ENCODE measurements at regions not wholly inside any gene's neighbourhood (a gene's known extent, or its start where the extent isn't known, plus 50 kb on each side); places are given as distances from the start of the nearest gene placed in this dataset.

DNA sequence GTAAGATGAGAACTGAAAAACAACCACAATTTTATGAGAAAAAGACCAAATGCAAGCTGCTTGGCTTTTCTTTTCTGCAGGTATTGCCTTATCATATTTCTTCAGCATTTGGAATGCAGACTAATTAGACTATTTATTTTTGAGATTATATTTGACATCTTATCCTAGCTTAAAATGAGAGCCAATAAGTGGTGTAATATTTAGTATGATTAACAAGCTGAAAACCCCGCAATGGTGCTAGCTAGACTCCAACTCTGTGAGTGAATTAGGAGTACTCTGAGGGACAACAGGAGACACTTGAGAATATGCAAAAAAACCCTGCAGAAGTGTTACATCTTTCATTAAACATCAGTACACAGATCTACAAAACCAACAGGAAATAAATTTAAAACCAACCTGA, 180.3 kb upstream of the MEOX2 start:
- Histone ChIP-seq H3K4me1 (ENCODE audit: insufficient read depth, low read length, poor library complexity, severe bottlenecking) (no peaks in the 10 kb centered on the region), H3K36me3 (ENCODE audit: insufficient read depth, low read length, poor library complexity, severe bottlenecking) (no peaks in the 10 kb centered on the region), H3K27me3 (replicated peaks; ENCODE audit: insufficient read depth, low read depth, low read length, poor library complexity) (no peaks in the 10 kb centered on the region), H3K4me3 (ENCODE audit: low read depth, low read length, poor library complexity, severe bottlenecking) (no peak overlapping the region), H3K27ac (ENCODE audit: low read depth, low read length, poor library complexity, severe bottlenecking) (no peak overlapping the region), H3K9me3 (ENCODE audit: low read depth, low read length, poor library complexity, severe bottlenecking) (no peaks in the 10 kb centered on the region)
- BruUV-seq (replicated peaks), result no TSS peak
- intact Hi-C loops (cut with micrococcal nuclease; ENCODE audit: unreplicated experiment), result no loop called here
- no peak for DNase-seq (ENCODE audit: low spot score)
- POLR2A ChIA-PET (ENCODE audit: low non-redundant PET), result no interaction called here
- CTCF ChIA-PET, result no interaction called here
- TF ChIP-seq, protein P1, sequence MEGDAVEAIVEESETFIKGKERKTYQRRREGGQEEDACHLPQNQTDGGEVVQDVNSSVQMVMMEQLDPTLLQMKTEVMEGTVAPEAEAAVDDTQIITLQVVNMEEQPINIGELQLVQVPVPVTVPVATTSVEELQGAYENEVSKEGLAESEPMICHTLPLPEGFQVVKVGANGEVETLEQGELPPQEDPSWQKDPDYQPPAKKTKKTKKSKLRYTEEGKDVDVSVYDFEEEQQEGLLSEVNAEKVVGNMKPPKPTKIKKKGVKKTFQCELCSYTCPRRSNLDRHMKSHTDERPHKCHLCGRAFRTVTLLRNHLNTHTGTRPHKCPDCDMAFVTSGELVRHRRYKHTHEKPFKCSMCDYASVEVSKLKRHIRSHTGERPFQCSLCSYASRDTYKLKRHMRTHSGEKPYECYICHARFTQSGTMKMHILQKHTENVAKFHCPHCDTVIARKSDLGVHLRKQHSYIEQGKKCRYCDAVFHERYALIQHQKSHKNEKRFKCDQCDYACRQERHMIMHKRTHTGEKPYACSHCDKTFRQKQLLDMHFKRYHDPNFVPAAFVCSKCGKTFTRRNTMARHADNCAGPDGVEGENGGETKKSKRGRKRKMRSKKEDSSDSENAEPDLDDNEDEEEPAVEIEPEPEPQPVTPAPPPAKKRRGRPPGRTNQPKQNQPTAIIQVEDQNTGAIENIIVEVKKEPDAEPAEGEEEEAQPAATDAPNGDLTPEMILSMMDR (conservative IDR thresholded peaks at IDR 0.05; ENCODE audit: low read depth, low read length), result no peak
- TF ChIP-seq EZH2 (IDR thresholded peaks at IDR 0.05; ENCODE audit: borderline replicate concordance, low read depth, low read length, poor library complexity, severe bottlenecking), result no peak

GRCh38 chr7:15864626-15864991, 178.1 kb upstream of the MEOX2 start:
- TF ChIP-seq, protein P1 (conservative IDR thresholded peaks at IDR 0.05; ENCODE audit: low read depth, low read length), result no peak
- TF ChIP-seq EZH2 (IDR thresholded peaks at IDR 0.05; ENCODE audit: borderline replicate concordance, low read depth, low read length, poor library complexity, severe bottlenecking), result no peak
- POLR2A ChIA-PET (ENCODE audit: low non-redundant PET), result no interaction called here
- DNase-seq (ENCODE audit: low spot score), result no peak
- Histone ChIP-seq H3K4me3 (ENCODE audit: low read depth, low read length, poor library complexity, severe bottlenecking) (no peak overlapping the region), H3K27ac (ENCODE audit: low read depth, low read length, poor library complexity, severe bottlenecking) (no peak overlapping the region), H3K27me3 (replicated peaks; ENCODE audit: insufficient read depth, low read depth, low read length, poor library complexity) (no peaks in the 10 kb centered on the region), H3K36me3 (ENCODE audit: insufficient read depth, low read length, poor library complexity, severe bottlenecking) (no peaks in the 10 kb centered on the region), H3K4me1 (ENCODE audit: insufficient read depth, low read length, poor library complexity, severe bottlenecking) (no peaks in the 10 kb centered on the region), H3K9me3 (ENCODE audit: low read depth, low read length, poor library complexity, severe bottlenecking) (no peaks in the 10 kb centered on the region)
- CTCF ChIA-PET, result no interaction called here
- intact Hi-C loops (cut with micrococcal nuclease; ENCODE audit: unreplicated experiment), result no loop called here
- BruUV-seq (replicated peaks), result no TSS peak

GRCh38 chr7:15863951-15864625, 177.6 kb upstream of the MEOX2 start:
- H3K27ac ChIP-seq (ENCODE audit: low read depth, low read length, poor library complexity, severe bottlenecking), result no peak overlapping the region
- H3K9me3 ChIP-seq (ENCODE audit: low read depth, low read length, poor library complexity, severe bottlenecking), result no peaks in the 10 kb centered on the region
- intact Hi-C loops (cut with micrococcal nuclease; ENCODE audit: unreplicated experiment), result no loop called here
- no peak for TF ChIP-seq EZH2 (IDR thresholded peaks at IDR 0.05; ENCODE audit: borderline replicate concordance, low read depth, low read length, poor library complexity, severe bottlenecking)
- TF ChIP-seq, protein P1 (conservative IDR thresholded peaks at IDR 0.05; ENCODE audit: low read depth, low read length), result no peak
- H3K36me3 ChIP-seq (ENCODE audit: insufficient read depth, low read length, poor library complexity, severe bottlenecking), result no peaks in the 10 kb centered on the region
- H3K27me3 ChIP-seq (replicated peaks; ENCODE audit: insufficient read depth, low read depth, low read length, poor library complexity), result no peaks in the 10 kb centered on the region
- POLR2A ChIA-PET (ENCODE audit: low non-redundant PET), result no interaction called here
- no peaks in the 10 kb centered on the region for H3K4me1 ChIP-seq (ENCODE audit: insufficient read depth, low read length, poor library complexity, severe bottlenecking)
- no peak overlapping the region for H3K4me3 ChIP-seq (ENCODE audit: low read depth, low read length, poor library complexity, severe bottlenecking)
- CTCF ChIA-PET, result no interaction called here
- no TSS peak for BruUV-seq (replicated peaks)
- DNase-seq (ENCODE audit: low spot score), result no peak

All from A673 (cell line).